ENCODE measurements at regions not wholly inside any gene's neighbourhood (a gene's known extent, or its start where the extent isn't known, plus 50 kb on each side); places are given as distances from the start of the nearest gene placed in this dataset.
"Not testable (repeated sequence)": the region's sequence is repeated elsewhere in the genome, so short reads cannot be mapped to it uniquely, and the experiment has no call there.

- DNase-seq, result not testable (repeated sequence)
Measured at GRCh38 chr10:46204482-46205102, 82.2 kb upstream of the ANTXRL start.

GRCh38 chr10:46210427-46210826 lies 76.4 kb upstream of the ANTXRL start:
- DNase-seq, result not testable (repeated sequence)

GRCh38 chr10:46215426-46215825 lies 71.4 kb upstream of the ANTXRL start:
- DNase-seq, result no peak

- DNase-seq, result no peak
Measured at GRCh38 chr10:46216003-46216634, 70.7 kb upstream of the ANTXRL start.

GRCh38 chr10:46216836-46217751 lies 69.7 kb upstream of the ANTXRL start:
- no peak for DNase-seq

GRCh38 chr10:46217752-46218453 lies 68.9 kb upstream of the ANTXRL start:
- DNase-seq, result no peak

GRCh38 chr10:46218921-46219320 lies 67.9 kb upstream of the ANTXRL start:
- DNase-seq, result no peak

- not testable (repeated sequence) for DNase-seq
Measured at GRCh38 chr10:46219431-46219990, 67.3 kb upstream of the ANTXRL start.

- DNase-seq, result no peak
Measured at GRCh38 chr10:46220187-46220586, 66.6 kb upstream of the ANTXRL start.

- no peak for DNase-seq
Measured at GRCh38 chr10:46220872-46221538, 65.8 kb upstream of the ANTXRL start.

GRCh38 chr10:46222364-46222935 lies 64.3 kb upstream of the ANTXRL start:
- DNase-seq, result no peak

- DNase-seq, result peak; percentile 33
Measured at GRCh38 chr10:46223064-46223480, 63.7 kb upstream of the ANTXRL start.

- no peak for DNase-seq
Measured at GRCh38 chr10:46223626-46224413, 63.0 kb upstream of the ANTXRL start.

- DNase-seq, result no peak
Measured at GRCh38 chr10:46224414-46224682, 62.4 kb upstream of the ANTXRL start.

GRCh38 chr10:46225597-46225996 lies 61.2 kb upstream of the ANTXRL start:
- no peak for DNase-seq

- DNase-seq, result no peak
Measured at GRCh38 chr10:46226232-46226631, 60.6 kb upstream of the ANTXRL start.

- DNase-seq, result no peak
Measured at GRCh38 chr10:46226900-46227558, 59.8 kb upstream of the ANTXRL start.

GRCh38 chr10:46227571-46227935 lies 59.2 kb upstream of the ANTXRL start:
- DNase-seq, result no peak

GRCh38 chr10:46227936-46228562 lies 58.7 kb upstream of the ANTXRL start:
- DNase-seq, result no peak

GRCh38 chr10:46228563-46229071 lies 58.2 kb upstream of the ANTXRL start:
- peak; percentile 67 for DNase-seq

All from stimulated activated CD4-positive, alpha-beta T cell treated with anti-CD3 and anti-CD28 coated beads, Interleukin-1b, Interleukin-23, amount 100 ng/mL, for 48 hours (primary cell).